ENCODE measurements at regions not wholly inside any gene's neighbourhood (a gene's known extent, or its start where the extent isn't known, plus 50 kb on each side); places are given as distances from the start of the nearest gene placed in this dataset.

- TF ChIP-seq CTCF (IDR thresholded peaks at IDR 0.05; ENCODE audit: low read depth, low read length, missing control alignments) = no peak
- H3K4me3 ChIP-seq (ENCODE audit: low read depth, low read length) = no peak overlapping the region
- DNase-seq (ENCODE audit: low read depth) = no peak
Observed at GRCh38 chr21:41638201-41638790, 128.6 kb downstream of the RIPK4 start.

- DNase-seq (ENCODE audit: low read depth) = no peak
- H3K4me3 ChIP-seq (ENCODE audit: low read depth, low read length) = no peak overlapping the region
- no peak for TF ChIP-seq CTCF (IDR thresholded peaks at IDR 0.05; ENCODE audit: low read depth, low read length, missing control alignments)
Observed at GRCh38 chr21:41636636-41637630, 129.0 kb upstream of the TMPRSS2 start.

GRCh38 chr21:41635874-41636273 lies 127.9 kb upstream of the TMPRSS2 start:
- no peak for TF ChIP-seq CTCF (IDR thresholded peaks at IDR 0.05; ENCODE audit: low read depth, low read length, missing control alignments)
- no peak overlapping the region for H3K4me3 ChIP-seq (ENCODE audit: low read depth, low read length)
- no peak for DNase-seq (ENCODE audit: low read depth)

- DNase-seq (ENCODE audit: low read depth) = no peak
- no peak for TF ChIP-seq CTCF (IDR thresholded peaks at IDR 0.05; ENCODE audit: low read depth, low read length, missing control alignments)
- no peak overlapping the region for H3K4me3 ChIP-seq (ENCODE audit: low read depth, low read length)
Observed at GRCh38 chr21:41634858-41635257, 126.9 kb upstream of the TMPRSS2 start.

- DNase-seq (ENCODE audit: low read depth) = no peak
- TF ChIP-seq CTCF (IDR thresholded peaks at IDR 0.05; ENCODE audit: low read depth, low read length, missing control alignments) = no peak
- no peak overlapping the region for H3K4me3 ChIP-seq (ENCODE audit: low read depth, low read length)
Observed at GRCh38 chr21:41634211-41634694, 126.3 kb upstream of the TMPRSS2 start.

- no peak for TF ChIP-seq CTCF (IDR thresholded peaks at IDR 0.05; ENCODE audit: low read depth, low read length, missing control alignments)
- DNase-seq (ENCODE audit: low read depth) = no peak
- H3K4me3 ChIP-seq (ENCODE audit: low read depth, low read length) = no peak overlapping the region
Observed at GRCh38 chr21:41633627-41634026, 125.7 kb upstream of the TMPRSS2 start.
